Kidney (tissue), 13 donors: ENCODE measurements at regions not wholly inside any gene's neighbourhood (a gene's known extent, or its start where the extent isn't known, plus 50 kb on each side); places are given as distances from the start of the nearest gene placed in this dataset.

Experiments
- DNase-seq, 5 donors: peaks; one replicate each; pipeline ENCODE4 v3.0.0-alpha.2; 2013 to 2020
- FAIRE-seq: peaks from 2 replicates; lab custom pipeline; 2012; peaks lifted over from hg19 to GRCh38; lab: Jason Lieb, UNC
- H3K27ac ChIP-seq, 2 donors: one replicate each; pipeline ENCODE4 v1.7.0; 2013; ENCODE audit warnings: low read depth in 2 of 2, low read length in 2 of 2, inconsistent platforms in 1 of 2
- H3K27me3 ChIP-seq: one replicate; pipeline ENCODE4 v1.7.1; 2013; ENCODE audit warnings: low read length, inconsistent platforms; ENCODE audit not compliant: control insufficient read depth, insufficient read depth
- H3K36me3 ChIP-seq, 3 donors: one replicate each; pipeline versions ENCODE4 v1.7.0 to v1.7.1; 2013; ENCODE audit warnings: low read length in 3 of 3, control low read depth in 1 of 3, inconsistent platforms in 1 of 3; ENCODE audit not compliant: insufficient read depth in 3 of 3, control insufficient read depth in 2 of 3
- H3K4me1 ChIP-seq, 3 donors: one replicate each; pipeline versions ENCODE4 v1.7.0 to v1.7.1; 2013; ENCODE audit warnings: low read length in 3 of 3, inconsistent platforms in 1 of 3, low read depth in 1 of 3; ENCODE audit not compliant: control insufficient read depth in 2 of 3, insufficient read depth in 2 of 3
- H3K4me3 ChIP-seq, 3 donors: one replicate each; pipeline versions ENCODE4 v1.7.0 to v1.8.1; 2013; ENCODE audit warnings: low read length in 3 of 3, control low read depth in 1 of 3, inconsistent platforms in 1 of 3
- H3K9ac ChIP-seq, 3 donors: one replicate each; pipeline versions ENCODE4 v1.7.0 to v1.7.1; 2013; ENCODE audit warnings: low read length in 3 of 3, control low read depth in 1 of 3, inconsistent platforms in 1 of 3
- H3K9me3 ChIP-seq, 3 donors: one replicate each; pipeline versions ENCODE4 v1.7.0 to v1.7.1; 2013; ENCODE audit warnings: low read length in 3 of 3, control low read depth in 1 of 3, inconsistent platforms in 1 of 3; ENCODE audit not compliant: control insufficient read depth in 2 of 3, insufficient read depth in 1 of 3
- intact Hi-C: fragments of 100-400 bp; cut with DNase I; formaldehyde crosslinking; loops from one replicate; pipeline ENCODE4 v1.11.1; 2022
- TF ChIP-seq, protein P1 (sequence below): IDR thresholded peaks from 3 replicates; pipeline ENCODE4 v1.5.1; 2012; ENCODE audit warnings: mild to moderate bottlenecking, moderate library complexity, borderline replicate concordance; ENCODE audit not compliant: insufficient read depth; ENCODE audit errors: extremely low read depth
- donor health status: control.
- donor health status: control.
- donor health status: control.
- donor health status: control.
- donor health status: control.
- donor health status: DM: yes; HTN: yes; CAD: no.
- donor health status: Normal renal cell carcinoma (clear cell type).

GRCh38 chr15:50824514-50824913 is 59.0 kb upstream of the SPPL2A start:
- H3K27me3 ChIP-seq = no peaks in the 10 kb centered on the region
- no peak overlapping the region for H3K4me3 ChIP-seq
- DNase-seq (no peak), FAIRE-seq (no peak)
- intact Hi-C loops = no loop called here
- H3K36me3 ChIP-seq = no peaks in the 10 kb centered on the region
- TF ChIP-seq, protein P1, sequence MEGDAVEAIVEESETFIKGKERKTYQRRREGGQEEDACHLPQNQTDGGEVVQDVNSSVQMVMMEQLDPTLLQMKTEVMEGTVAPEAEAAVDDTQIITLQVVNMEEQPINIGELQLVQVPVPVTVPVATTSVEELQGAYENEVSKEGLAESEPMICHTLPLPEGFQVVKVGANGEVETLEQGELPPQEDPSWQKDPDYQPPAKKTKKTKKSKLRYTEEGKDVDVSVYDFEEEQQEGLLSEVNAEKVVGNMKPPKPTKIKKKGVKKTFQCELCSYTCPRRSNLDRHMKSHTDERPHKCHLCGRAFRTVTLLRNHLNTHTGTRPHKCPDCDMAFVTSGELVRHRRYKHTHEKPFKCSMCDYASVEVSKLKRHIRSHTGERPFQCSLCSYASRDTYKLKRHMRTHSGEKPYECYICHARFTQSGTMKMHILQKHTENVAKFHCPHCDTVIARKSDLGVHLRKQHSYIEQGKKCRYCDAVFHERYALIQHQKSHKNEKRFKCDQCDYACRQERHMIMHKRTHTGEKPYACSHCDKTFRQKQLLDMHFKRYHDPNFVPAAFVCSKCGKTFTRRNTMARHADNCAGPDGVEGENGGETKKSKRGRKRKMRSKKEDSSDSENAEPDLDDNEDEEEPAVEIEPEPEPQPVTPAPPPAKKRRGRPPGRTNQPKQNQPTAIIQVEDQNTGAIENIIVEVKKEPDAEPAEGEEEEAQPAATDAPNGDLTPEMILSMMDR = no peak
- H3K9ac ChIP-seq = no peak overlapping the region
- no peak overlapping the region for H3K27ac ChIP-seq
- no peaks in the 10 kb centered on the region for H3K4me1 ChIP-seq
- no peaks in the 10 kb centered on the region for H3K9me3 ChIP-seq

GRCh38 chr15:50823281-50823680 is 57.8 kb upstream of the SPPL2A start:
- FAIRE-seq (no peak), DNase-seq (no peak)
- no peaks in the 10 kb centered on the region for H3K36me3 ChIP-seq
- TF ChIP-seq, protein P1 = no peak
- intact Hi-C loops = no loop called here
- no peak overlapping the region for H3K9ac ChIP-seq
- no peak overlapping the region for H3K4me3 ChIP-seq
- H3K4me1 ChIP-seq = no peaks in the 10 kb centered on the region
- H3K9me3 ChIP-seq = no peaks in the 10 kb centered on the region
- H3K27ac ChIP-seq = no peak overlapping the region
- H3K27me3 ChIP-seq = no peaks in the 10 kb centered on the region

GRCh38 chr15:50821476-50821875 is 56.0 kb upstream of the SPPL2A start:
- no peaks in the 10 kb centered on the region for H3K9me3 ChIP-seq
- no peaks in the 10 kb centered on the region for H3K36me3 ChIP-seq
- TF ChIP-seq, protein P1 = no peak
- H3K27me3 ChIP-seq = no peaks in the 10 kb centered on the region
- H3K9ac ChIP-seq = no peak overlapping the region
- no peak for FAIRE-seq
- intact Hi-C loops = no loop called here
- no peak overlapping the region for H3K27ac ChIP-seq
- no peaks in the 10 kb centered on the region for H3K4me1 ChIP-seq
- DNase-seq = no peak
- H3K4me3 ChIP-seq = no peak overlapping the region

GRCh38 chr15:50820808-50821382 is 55.4 kb upstream of the SPPL2A start:
- Histone ChIP-seq H3K36me3 (no peaks in the 10 kb centered on the region), H3K4me3 (no peak overlapping the region), H3K9me3 (no peaks in the 10 kb centered on the region), H3K27me3 (no peaks in the 10 kb centered on the region), H3K9ac (no peak overlapping the region), H3K4me1 (no peaks in the 10 kb centered on the region), H3K27ac (no peak overlapping the region)
- TF ChIP-seq, protein P1 = no peak
- FAIRE-seq (no peak), DNase-seq (no peak)
- intact Hi-C loops = no loop called here
